Inflammatory macrophage treated with lipopolysaccharide for 4 hours (primary cell): ENCODE measurements at regions not wholly inside any gene's neighbourhood (a gene's known extent, or its start where the extent isn't known, plus 50 kb on each side); places are given as distances from the start of the nearest gene placed in this dataset.
"Not testable (repeated sequence)": the region's sequence is repeated elsewhere in the genome, so short reads cannot be mapped to it uniquely, and the experiment has no call there.

ENCODE experiments used
- DNase-seq: peaks from one replicate; pipeline ENCODE4 v3.0.0-alpha.2; 2020

- DNase-seq = no peak
Observed at GRCh38 chrX:115357326-115358120, 68.0 kb downstream of the LUZP4 start.

- DNase-seq = peak; percentile 0
Observed at GRCh38 chrX:115359508-115359907, 70.0 kb downstream of the LUZP4 start.

- no peak for DNase-seq
Observed at GRCh38 chrX:115360220-115360781, 70.8 kb downstream of the LUZP4 start.

DNA sequence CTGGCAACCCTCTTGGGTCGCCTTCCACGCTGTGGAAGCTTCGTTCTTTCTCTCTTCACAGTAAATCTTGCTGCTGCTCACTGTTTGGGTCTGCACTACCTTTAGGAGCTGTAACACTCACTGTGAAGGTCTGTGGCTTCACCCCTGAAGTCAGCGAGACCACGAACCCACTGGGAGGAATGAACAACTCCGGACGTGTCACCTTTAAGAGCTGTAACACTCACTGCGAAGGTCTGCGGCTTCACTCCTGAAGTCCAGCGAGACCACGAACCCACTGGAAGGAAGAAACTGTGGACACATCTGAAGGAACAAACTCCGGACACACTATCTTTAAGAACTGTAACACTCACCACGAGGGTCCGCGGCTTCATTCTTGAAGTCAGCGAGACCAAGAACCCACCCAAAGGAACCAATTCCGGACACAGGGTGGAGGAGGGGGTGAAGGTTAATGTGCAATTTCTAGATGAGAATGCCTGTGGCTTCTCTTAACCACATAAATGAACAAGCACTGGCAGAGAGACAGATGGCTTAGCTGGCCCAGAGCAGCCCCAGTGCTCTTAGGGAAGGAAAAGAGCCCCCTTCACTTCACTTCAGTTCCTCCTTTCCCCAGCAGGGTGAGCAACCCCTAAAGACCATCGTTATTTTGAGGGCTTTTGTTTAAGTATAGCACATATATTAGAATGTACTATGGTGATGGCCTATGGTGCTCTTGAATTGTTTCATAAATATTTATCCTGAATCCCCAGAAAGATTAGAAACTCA lies 73.0 kb downstream of the LUZP4 start:
- DNase-seq = no peak

GRCh38 chrX:115363372-115363771 lies 73.9 kb downstream of the LUZP4 start:
- no peak for DNase-seq

DNA sequence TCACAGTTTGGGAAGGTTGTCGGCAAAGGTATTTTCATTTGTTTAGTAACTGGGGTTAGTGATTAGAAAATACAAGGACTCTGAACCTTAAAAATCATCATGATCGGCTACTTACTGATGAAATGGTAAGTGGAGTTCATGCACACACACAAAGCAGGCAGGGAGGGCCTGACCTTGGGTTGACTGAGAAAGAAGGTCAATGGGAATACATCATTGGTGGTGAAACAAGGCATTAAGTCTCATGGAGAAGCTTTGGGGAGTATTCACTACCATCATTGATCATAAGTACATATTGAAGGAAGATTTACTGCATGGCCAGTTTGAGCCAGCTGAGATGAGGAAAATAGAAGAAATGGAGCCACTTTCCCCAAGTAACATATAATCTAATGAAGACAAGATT lies 74.4 kb downstream of the LUZP4 start:
- no peak for DNase-seq

DNA sequence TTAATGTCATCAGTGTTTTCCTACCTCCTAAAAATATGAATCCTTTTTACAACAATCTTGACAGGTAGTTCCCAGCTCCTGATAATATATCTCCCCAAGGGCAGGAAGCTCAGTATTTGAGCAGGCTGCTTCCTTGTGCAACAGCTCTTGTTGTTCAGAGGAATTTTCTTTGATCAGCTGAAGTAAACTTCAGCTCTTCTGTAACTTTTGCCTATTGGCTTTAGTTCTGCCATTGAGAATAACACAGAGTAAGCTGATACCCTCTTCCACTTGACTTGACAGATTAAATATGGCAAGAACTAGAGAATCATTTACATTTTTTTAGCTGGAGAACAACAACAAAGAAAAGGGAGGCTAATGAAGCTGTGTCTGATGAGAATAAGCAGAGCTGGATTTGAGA lies 75.2 kb downstream of the LUZP4 start:
- no peak for DNase-seq

GRCh38 chrX:115366535-115366934 lies 77.0 kb downstream of the LUZP4 start:
- DNase-seq = no peak

DNA sequence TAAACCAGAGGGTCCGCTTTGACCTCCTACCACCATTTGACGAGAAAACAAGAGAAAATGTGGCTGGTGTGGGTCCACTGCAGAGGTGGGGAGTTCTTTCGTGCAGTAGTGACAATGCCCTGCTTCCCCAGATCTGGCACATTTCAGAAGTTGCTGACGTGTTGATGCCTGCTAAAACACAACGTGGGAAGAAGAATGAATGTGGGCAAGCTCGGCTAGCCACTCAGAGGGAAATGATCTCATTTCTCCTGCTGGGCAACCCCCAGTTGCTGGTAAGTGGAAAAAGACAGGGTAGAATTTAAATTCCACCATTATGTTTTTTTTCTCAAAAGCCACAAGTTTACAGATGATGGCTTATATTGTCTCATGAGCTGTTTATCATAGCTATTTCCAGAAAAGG lies 77.9 kb downstream of the LUZP4 start:
- DNase-seq = peak; percentile 11

GRCh38 chrX:115367951-115368350 lies 78.4 kb downstream of the LUZP4 start:
- no peak for DNase-seq

GRCh38 chrX:115368876-115369275 lies 79.4 kb downstream of the LUZP4 start:
- no peak for DNase-seq

DNA sequence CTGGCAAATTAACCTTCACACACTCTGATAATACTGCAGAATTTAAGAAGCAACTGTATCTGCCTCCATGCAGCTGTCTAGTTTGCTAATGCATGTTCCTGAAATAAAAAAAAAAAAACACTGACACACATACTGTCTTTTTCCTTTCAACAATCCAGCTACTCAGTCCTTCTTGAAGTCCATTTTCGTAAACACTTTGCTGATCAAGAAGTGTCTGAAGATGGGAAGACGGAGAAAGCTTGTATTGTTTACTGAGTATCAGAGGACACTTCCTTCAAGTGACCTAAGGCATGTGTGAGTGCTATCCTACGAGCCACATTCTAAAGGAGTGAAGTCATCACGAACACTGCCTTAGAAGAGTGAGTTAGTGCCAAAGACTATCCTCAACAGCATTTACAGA lies 82.6 kb downstream of the LUZP4 start:
- DNase-seq = no peak

DNA sequence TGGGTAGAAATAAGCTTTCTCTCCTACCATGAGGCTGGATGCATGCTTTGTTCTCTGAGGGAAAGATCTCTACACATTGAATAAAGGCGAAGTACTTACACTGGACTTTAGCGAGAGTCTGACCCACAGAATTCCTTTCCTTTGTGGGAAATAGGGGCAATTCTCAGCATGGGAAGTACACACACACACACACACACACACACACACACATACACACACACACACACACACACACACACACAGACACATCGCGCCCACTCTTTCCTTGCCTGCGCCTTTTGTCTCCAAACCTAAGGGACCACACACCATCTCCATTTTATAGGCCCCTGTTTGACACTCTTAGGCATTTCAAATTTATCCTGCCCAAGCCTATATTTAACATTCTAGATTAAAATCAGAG lies 83.8 kb downstream of the LUZP4 start:
- DNase-seq = no peak

- no peak for DNase-seq
Observed at GRCh38 chrX:115378471-115378870, 89.0 kb downstream of the LUZP4 start.

DNA sequence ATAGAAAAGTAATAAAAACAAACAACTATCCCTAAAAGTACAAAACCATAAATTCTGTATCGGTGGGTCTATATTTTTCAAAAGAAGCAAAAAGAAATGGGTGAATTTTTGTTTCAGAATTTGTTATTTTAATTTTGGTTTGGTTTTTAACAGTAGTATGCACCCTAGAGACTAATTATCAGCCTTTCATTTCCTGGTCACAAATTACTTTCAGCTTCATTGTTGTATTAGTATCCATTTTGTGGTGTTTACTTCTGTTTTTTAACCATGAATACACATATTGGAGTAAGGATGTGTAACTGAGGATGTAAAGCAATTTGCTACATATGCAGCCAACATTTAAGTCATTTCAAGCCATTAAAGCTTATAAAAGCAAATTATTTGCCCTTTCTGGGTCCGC lies 97.8 kb downstream of the LUZP4 start:
- DNase-seq = no peak

DNA sequence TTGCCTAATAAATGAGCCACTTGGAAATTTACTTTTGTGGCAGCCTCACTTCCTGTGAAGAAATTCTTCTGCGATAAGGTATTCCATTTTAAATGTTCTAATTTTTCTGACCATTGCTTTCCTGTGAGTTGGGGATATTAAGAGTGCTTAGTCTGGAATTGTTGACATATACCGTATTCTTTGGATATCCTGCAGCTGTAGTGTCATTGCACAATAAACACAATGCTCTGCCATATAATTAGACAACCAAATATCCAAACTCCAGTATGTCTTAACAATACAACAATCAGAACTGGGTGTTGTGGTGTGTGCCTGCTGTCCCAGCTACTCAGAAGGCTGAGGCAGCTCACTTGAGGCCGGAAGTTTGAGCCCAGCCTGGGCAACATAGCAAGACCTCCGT lies 99.4 kb downstream of the LUZP4 start:
- no peak for DNase-seq

GRCh38 chrX:115390078-115390477 lies 100.6 kb downstream of the LUZP4 start:
- DNase-seq = no peak

DNA sequence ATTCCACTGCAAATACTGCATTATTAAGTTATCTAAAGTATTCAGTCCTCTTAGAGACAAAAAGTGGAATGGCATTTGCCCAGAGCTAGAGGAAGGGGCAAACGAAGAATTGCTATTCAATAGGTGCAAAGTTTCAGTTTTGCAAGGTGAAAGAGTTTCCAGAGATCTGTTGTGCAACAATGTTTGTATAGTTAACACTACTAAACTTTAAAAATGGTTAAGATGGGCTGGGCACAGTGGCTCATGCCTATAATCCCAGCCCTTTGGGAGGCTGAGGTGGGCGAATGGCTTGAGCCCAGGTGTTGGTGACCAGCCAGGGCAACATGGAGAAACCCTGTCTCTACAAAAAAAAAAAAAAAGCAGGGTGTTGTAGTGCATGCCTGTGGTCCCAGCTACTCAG lies 102.5 kb downstream of the LUZP4 start:
- no peak for DNase-seq

- DNase-seq = no peak
Observed at GRCh38 chrX:115392871-115393270, 103.4 kb downstream of the LUZP4 start.

DNA sequence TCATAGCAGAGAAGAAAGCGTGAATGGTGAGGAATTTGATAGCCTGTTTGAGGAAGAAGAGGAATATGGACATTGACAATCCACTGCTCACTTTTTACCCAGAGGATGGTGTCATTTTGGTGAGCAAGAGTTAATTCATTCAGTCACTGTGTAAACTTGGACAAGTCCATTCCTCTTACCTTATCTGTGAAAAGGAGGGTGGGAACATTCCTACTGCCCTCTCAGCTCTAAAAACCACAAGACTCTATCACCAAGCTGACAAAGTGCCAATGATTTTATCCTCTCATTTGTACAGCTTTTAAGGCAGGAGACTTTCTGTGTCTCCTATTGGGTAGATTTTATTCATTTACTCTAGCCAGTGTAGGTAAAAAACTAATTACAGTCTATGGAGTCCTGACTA lies 103.8 kb downstream of the LUZP4 start:
- no peak for DNase-seq

- DNase-seq = not testable (repeated sequence)
Observed at GRCh38 chrX:115394806-115395205, 105.3 kb downstream of the LUZP4 start.

GRCh38 chrX:115399306-115399705 lies 109.8 kb downstream of the LUZP4 start:
- DNase-seq = no peak

DNA sequence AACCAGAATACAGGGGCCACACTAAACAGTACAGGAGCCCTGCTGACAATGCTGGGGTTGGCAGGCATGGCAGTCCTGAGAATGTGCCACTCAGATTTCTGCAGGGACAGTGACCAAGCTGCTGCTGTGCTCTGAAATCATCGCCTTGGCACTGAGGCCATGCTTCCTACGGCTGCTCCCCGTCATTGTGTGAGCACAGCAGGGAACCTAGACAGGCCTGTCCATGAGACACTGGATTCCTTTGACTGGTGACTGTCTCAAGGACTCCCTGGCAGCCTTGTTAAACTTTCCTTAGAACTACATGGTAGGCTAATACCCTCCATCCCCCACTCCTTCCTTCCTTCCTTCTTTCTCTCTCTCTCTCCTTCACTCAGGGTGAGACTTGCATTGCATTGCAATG lies 111.4 kb downstream of the LUZP4 start:
- DNase-seq = no peak

DNA sequence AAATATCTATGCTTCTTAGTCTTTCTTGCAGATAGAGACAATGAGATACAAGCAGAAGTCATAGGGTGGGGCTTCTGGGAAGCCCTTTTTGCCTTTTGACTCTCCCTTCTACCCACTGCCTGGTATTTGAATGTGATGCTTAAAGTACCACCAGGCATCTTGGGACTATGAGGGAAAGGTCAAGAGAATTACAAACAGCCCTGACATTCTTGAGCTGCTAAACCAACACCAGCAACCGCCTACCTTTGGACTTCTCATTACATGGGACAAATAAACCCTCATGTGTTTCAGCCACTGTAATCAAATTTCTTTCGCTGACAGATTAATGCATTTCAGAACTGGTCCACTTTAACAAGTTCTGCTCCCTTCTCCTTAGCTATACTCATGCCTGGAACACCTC lies 112.8 kb downstream of the LUZP4 start:
- no peak for DNase-seq
